ENCODE measurements at regions not wholly inside any gene's neighbourhood (a gene's known extent, or its start where the extent isn't known, plus 50 kb on each side); places are given as distances from the start of the nearest gene placed in this dataset.

GRCh38 chr6:166764473-166765233 is 137.6 kb upstream of the RPS6KA2 start:
- no peak overlapping the region for H3K4me3 Mint-ChIP-seq
- TF ChIP-seq CTCF (conservative IDR thresholded peaks at IDR 0.05) = no peak
- no peaks in the 10 kb centered on the region for H3K9me3 Mint-ChIP-seq
- no peak overlapping the region for H3K27ac Mint-ChIP-seq
- no peaks in the 10 kb centered on the region for H3K36me3 Mint-ChIP-seq
- H3K27me3 Mint-ChIP-seq = peaks cover 13% of the 10 kb centered on the region
- peaks cover 22% of the 10 kb centered on the region for H3K4me1 Mint-ChIP-seq (ENCODE audit: unreplicated experiment)
- DNase-seq (ENCODE audit: extremely low spot score, unreplicated experiment) = no peak

GRCh38 chr6:166763606-166764472 is 136.8 kb upstream of the RPS6KA2 start:
- Mint-ChIP-seq H3K9me3 (no peaks in the 10 kb centered on the region), H3K27ac (no peak overlapping the region), H3K36me3 (no peaks in the 10 kb centered on the region), H3K4me3 (no peak overlapping the region), H3K4me1 (ENCODE audit: unreplicated experiment) (peaks cover 22% of the 10 kb centered on the region), H3K27me3 (peaks cover 20% of the 10 kb centered on the region)
- no peak for TF ChIP-seq CTCF (conservative IDR thresholded peaks at IDR 0.05)
- DNase-seq (ENCODE audit: extremely low spot score, unreplicated experiment) = no peak

GRCh38 chr6:166761801-166762200 is 134.8 kb upstream of the RPS6KA2 start:
- H3K27me3 Mint-ChIP-seq = peaks cover 37% of the 10 kb centered on the region
- no peak overlapping the region for H3K4me3 Mint-ChIP-seq
- H3K27ac Mint-ChIP-seq = no peak overlapping the region
- H3K4me1 Mint-ChIP-seq (ENCODE audit: unreplicated experiment) = peaks cover 23% of the 10 kb centered on the region
- no peaks in the 10 kb centered on the region for H3K9me3 Mint-ChIP-seq
- H3K36me3 Mint-ChIP-seq = no peaks in the 10 kb centered on the region
- no peak for TF ChIP-seq CTCF (conservative IDR thresholded peaks at IDR 0.05)
- no peak for DNase-seq (ENCODE audit: extremely low spot score, unreplicated experiment)

GRCh38 chr6:166760288-166760687 is 133.2 kb upstream of the RPS6KA2 start:
- no peaks in the 10 kb centered on the region for H3K36me3 Mint-ChIP-seq
- H3K27me3 Mint-ChIP-seq = peaks cover 37% of the 10 kb centered on the region
- no peak overlapping the region for H3K4me3 Mint-ChIP-seq
- no peak for DNase-seq (ENCODE audit: extremely low spot score, unreplicated experiment)
- no peak overlapping the region for H3K27ac Mint-ChIP-seq
- TF ChIP-seq CTCF (conservative IDR thresholded peaks at IDR 0.05) = no peak
- H3K9me3 Mint-ChIP-seq = no peaks in the 10 kb centered on the region
- H3K4me1 Mint-ChIP-seq (ENCODE audit: unreplicated experiment) = peaks cover 15% of the 10 kb centered on the region

GRCh38 chr6:166758136-166758704 is 131.2 kb upstream of the RPS6KA2 start:
- H3K4me1 Mint-ChIP-seq (ENCODE audit: unreplicated experiment) = peaks cover 15% of the 10 kb centered on the region
- H3K36me3 Mint-ChIP-seq = no peaks in the 10 kb centered on the region
- no peak overlapping the region for H3K4me3 Mint-ChIP-seq
- no peak overlapping the region for H3K27ac Mint-ChIP-seq
- peaks cover 37% of the 10 kb centered on the region for H3K27me3 Mint-ChIP-seq
- H3K9me3 Mint-ChIP-seq = no peaks in the 10 kb centered on the region
- TF ChIP-seq CTCF (conservative IDR thresholded peaks at IDR 0.05) = no peak
- DNase-seq (ENCODE audit: extremely low spot score, unreplicated experiment) = no peak
